Progenitor cell of endocrine pancreas (in vitro differentiated cells): ENCODE measurements at regions not wholly inside any gene's neighbourhood (a gene's known extent, or its start where the extent isn't known, plus 50 kb on each side); places are given as distances from the start of the nearest gene placed in this dataset.

Experiments
- DNase-seq: peaks from one replicate; pipeline ENCODE4 v3.0.0; 2021; ENCODE audit warnings: low spot score; ENCODE audit not compliant: unreplicated experiment
- H3K27ac Mint-ChIP-seq: 2 replicates; pipeline ENCODE4 v1.8.0; 2021; ENCODE audit warnings: mild to moderate bottlenecking, moderate library complexity, mixed read lengths
- H3K27me3 Mint-ChIP-seq: 2 replicates; pipeline ENCODE4 v1.8.0; 2021; ENCODE audit warnings: mixed read lengths
- H3K36me3 Mint-ChIP-seq: 2 replicates; pipeline ENCODE4 v1.8.0; 2022; ENCODE audit warnings: mixed read lengths; ENCODE audit not compliant: insufficient read depth
- H3K4me1 Mint-ChIP-seq: 2 replicates; pipeline ENCODE4 v1.8.0; 2021; ENCODE audit warnings: low read depth, mixed read lengths
- H3K4me3 Mint-ChIP-seq: 2 replicates; pipeline ENCODE4 v1.8.0; 2021; ENCODE audit warnings: low read depth, mild to moderate bottlenecking, moderate library complexity, mixed read lengths
- H3K9me3 Mint-ChIP-seq: 2 replicates; pipeline ENCODE4 v1.8.0; 2021; ENCODE audit warnings: low read depth, mixed read lengths
- TF ChIP-seq, protein P1 (sequence below): fragments of 200-600 bp; sonication (generic); IDR thresholded peaks from one replicate; pipeline ENCODE4 v1.5.0; 2021; ENCODE audit warnings: antibody characterized with exemption, mild to moderate bottlenecking; ENCODE audit not compliant: unreplicated experiment

- no peaks in the 10 kb centered on the region for H3K9me3 Mint-ChIP-seq
Measured at GRCh38 chr14:66405158-66405557, 81.0 kb upstream of the CCDC196 start.

GRCh38 chr14:66413901-66414300 is 72.3 kb upstream of the CCDC196 start:
- H3K4me3 Mint-ChIP-seq: no peak overlapping the region
- no peak for DNase-seq
- no peaks in the 10 kb centered on the region for H3K36me3 Mint-ChIP-seq
- peaks cover 4% of the 10 kb centered on the region for H3K4me1 Mint-ChIP-seq
- H3K9me3 Mint-ChIP-seq: peaks cover 9% of the 10 kb centered on the region
- H3K27ac Mint-ChIP-seq: no peak overlapping the region
- TF ChIP-seq, protein P1, sequence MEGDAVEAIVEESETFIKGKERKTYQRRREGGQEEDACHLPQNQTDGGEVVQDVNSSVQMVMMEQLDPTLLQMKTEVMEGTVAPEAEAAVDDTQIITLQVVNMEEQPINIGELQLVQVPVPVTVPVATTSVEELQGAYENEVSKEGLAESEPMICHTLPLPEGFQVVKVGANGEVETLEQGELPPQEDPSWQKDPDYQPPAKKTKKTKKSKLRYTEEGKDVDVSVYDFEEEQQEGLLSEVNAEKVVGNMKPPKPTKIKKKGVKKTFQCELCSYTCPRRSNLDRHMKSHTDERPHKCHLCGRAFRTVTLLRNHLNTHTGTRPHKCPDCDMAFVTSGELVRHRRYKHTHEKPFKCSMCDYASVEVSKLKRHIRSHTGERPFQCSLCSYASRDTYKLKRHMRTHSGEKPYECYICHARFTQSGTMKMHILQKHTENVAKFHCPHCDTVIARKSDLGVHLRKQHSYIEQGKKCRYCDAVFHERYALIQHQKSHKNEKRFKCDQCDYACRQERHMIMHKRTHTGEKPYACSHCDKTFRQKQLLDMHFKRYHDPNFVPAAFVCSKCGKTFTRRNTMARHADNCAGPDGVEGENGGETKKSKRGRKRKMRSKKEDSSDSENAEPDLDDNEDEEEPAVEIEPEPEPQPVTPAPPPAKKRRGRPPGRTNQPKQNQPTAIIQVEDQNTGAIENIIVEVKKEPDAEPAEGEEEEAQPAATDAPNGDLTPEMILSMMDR: no peak
- H3K27me3 Mint-ChIP-seq: no peaks in the 10 kb centered on the region

More at GRCh38 chr14:66405158-66405557, 81.0 kb upstream of the CCDC196 start:
- H3K27me3 Mint-ChIP-seq: no peaks in the 10 kb centered on the region
- peaks cover 6% of the 10 kb centered on the region for H3K4me1 Mint-ChIP-seq
- H3K4me3 Mint-ChIP-seq: no peak overlapping the region
- H3K27ac Mint-ChIP-seq: no peak overlapping the region
- DNase-seq: peak; percentile 11
- TF ChIP-seq, protein P1: no peak
- no peaks in the 10 kb centered on the region for H3K36me3 Mint-ChIP-seq

- H3K4me1 Mint-ChIP-seq: peaks cover 4% of the 10 kb centered on the region
- H3K4me3 Mint-ChIP-seq: no peak overlapping the region
- no peaks in the 10 kb centered on the region for H3K27me3 Mint-ChIP-seq
- H3K9me3 Mint-ChIP-seq: peaks cover 9% of the 10 kb centered on the region
- H3K36me3 Mint-ChIP-seq: no peaks in the 10 kb centered on the region
- TF ChIP-seq, protein P1: no peak
- no peak overlapping the region for H3K27ac Mint-ChIP-seq
- no peak for DNase-seq
Measured at GRCh38 chr14:66414511-66414910, 71.7 kb upstream of the CCDC196 start.

DNA sequence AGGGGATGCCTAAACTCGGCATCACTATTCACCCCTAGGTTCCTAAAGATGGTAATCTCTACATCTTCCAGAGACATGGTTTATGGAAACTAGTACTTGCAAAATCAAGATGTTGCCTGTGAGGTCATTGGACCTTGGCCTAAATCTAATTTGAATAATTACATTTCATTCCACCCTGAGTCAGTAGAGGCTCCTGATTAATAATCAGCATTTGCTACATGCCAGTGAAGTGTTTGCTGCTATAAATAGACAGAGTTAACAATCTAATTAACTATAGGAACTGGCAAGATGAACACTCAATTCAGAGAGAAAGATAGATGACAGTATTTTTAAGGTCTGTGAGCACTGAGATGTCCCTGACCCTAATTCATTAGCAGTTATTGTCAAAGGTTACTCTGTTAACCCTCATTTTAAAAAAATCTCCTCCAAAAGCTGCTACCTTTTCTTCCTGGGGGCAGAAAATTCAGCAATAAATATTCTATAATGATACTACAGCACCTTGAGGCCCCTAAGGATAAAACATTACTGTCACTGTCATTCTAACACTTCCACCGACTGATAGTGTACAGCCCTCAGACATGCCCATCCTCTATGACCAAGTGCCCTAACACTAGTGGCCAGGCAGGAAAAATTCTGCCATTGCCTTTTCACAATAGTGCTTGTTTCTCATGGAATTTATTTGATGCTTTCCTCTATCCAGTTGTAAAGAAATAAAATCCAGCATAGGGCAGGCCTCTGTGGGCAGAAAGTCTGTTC is 65.7 kb upstream of the CCDC196 start:
- no peak for DNase-seq
- H3K4me3 Mint-ChIP-seq: no peak overlapping the region
- H3K27me3 Mint-ChIP-seq: no peaks in the 10 kb centered on the region
- no peaks in the 10 kb centered on the region for H3K4me1 Mint-ChIP-seq
- H3K27ac Mint-ChIP-seq: no peak overlapping the region
- TF ChIP-seq, protein P1: no peak
- H3K36me3 Mint-ChIP-seq: no peaks in the 10 kb centered on the region
- peaks cover 9% of the 10 kb centered on the region for H3K9me3 Mint-ChIP-seq

GRCh38 chr14:66421990-66422946 is 63.9 kb upstream of the CCDC196 start:
- no peaks in the 10 kb centered on the region for H3K4me1 Mint-ChIP-seq
- H3K27ac Mint-ChIP-seq: no peak overlapping the region
- peaks cover under 1% of the 10 kb centered on the region for H3K9me3 Mint-ChIP-seq
- TF ChIP-seq, protein P1: no peak
- DNase-seq: no peak
- no peaks in the 10 kb centered on the region for H3K27me3 Mint-ChIP-seq
- no peaks in the 10 kb centered on the region for H3K36me3 Mint-ChIP-seq
- H3K4me3 Mint-ChIP-seq: no peak overlapping the region
